Mesenchymal stem cell (in vitro differentiated cells and primary cell): ENCODE measurements at regions not wholly inside any gene's neighbourhood (a gene's known extent, or its start where the extent isn't known, plus 50 kb on each side); places are given as distances from the start of the nearest gene placed in this dataset.

Source experiments
- DNase-seq: peaks from one replicate; pipeline ENCODE4 v3.0.0-alpha.2; 2013
- H2AFZ ChIP-seq: one replicate; pipeline ENCODE4 v1.6.1; 2013; ENCODE audit warnings: low read depth, mild to moderate bottlenecking, control low read depth, inconsistent platforms, low read length, moderate library complexity
- H2AK5ac ChIP-seq: 2 replicates; pipeline ENCODE4 v1.6.1; 2013; ENCODE audit warnings: low read length, moderate library complexity, mild to moderate bottlenecking, inconsistent platforms; ENCODE audit not compliant: severe bottlenecking
- H2BK120ac ChIP-seq: one replicate; pipeline ENCODE4 v1.6.1; 2013; ENCODE audit warnings: low read depth, mild to moderate bottlenecking, inconsistent platforms, low read length, moderate library complexity
- H2BK12ac ChIP-seq, 2 experiments: one replicate each; pipeline ENCODE4 v1.6.1; 2013; ENCODE audit warnings: inconsistent platforms in 2 of 2, low read length in 2 of 2, mild to moderate bottlenecking in 2 of 2, moderate library complexity in 2 of 2, control low read depth in 1 of 2
- H2BK15ac ChIP-seq: one replicate; pipeline ENCODE4 v1.6.1; 2013; ENCODE audit warnings: mild to moderate bottlenecking, low read depth, inconsistent platforms; ENCODE audit not compliant: poor library complexity, severe bottlenecking
- H2BK5ac ChIP-seq: 2 replicates; pipeline ENCODE4 v1.6.1; 2013; ENCODE audit warnings: low read depth, mild to moderate bottlenecking, low read length, control low read depth, inconsistent platforms; ENCODE audit not compliant: poor library complexity, severe bottlenecking
- H3K14ac ChIP-seq, 2 experiments: one replicate each; pipeline ENCODE4 v1.6.1; 2013; ENCODE audit warnings: inconsistent platforms in 2 of 2, low read length in 2 of 2, control low read depth in 1 of 2, mild to moderate bottlenecking in 1 of 2, moderate library complexity in 1 of 2
- H3K18ac ChIP-seq, 2 experiments: one replicate each; pipeline ENCODE4 v1.6.1; 2013; ENCODE audit warnings: inconsistent platforms in 2 of 2, low read length in 2 of 2, control low read depth in 1 of 2, low read depth in 1 of 2, mild to moderate bottlenecking in 1 of 2
- H3K23ac ChIP-seq, 2 experiments: one replicate each; pipeline ENCODE4 v1.6.1; 2013; ENCODE audit warnings: inconsistent platforms in 2 of 2, low read length in 2 of 2, mild to moderate bottlenecking in 2 of 2, moderate library complexity in 2 of 2, control low read depth in 1 of 2
- H3K27ac ChIP-seq: 2 replicates; pipeline ENCODE4 v1.5.1; 2013; ENCODE audit warnings: mild to moderate bottlenecking, moderate library complexity, low read length, control low read depth, inconsistent platforms; ENCODE audit not compliant: poor library complexity, severe bottlenecking
- H3K27me3 ChIP-seq, 2 experiments: 2 replicates each; pipeline versions ENCODE4 v1.6.1 to v1.7.0; 2013; ENCODE audit warnings: low read length in 2 of 2, mild to moderate bottlenecking in 2 of 2, moderate library complexity in 2 of 2, control low read depth in 1 of 2, inconsistent platforms in 1 of 2; ENCODE audit not compliant: control insufficient read depth in 1 of 2, insufficient read depth in 1 of 2
- H3K36me3 ChIP-seq, 2 experiments: 2 replicates each; pipeline versions ENCODE4 v1.6.1 to v1.7.0; 2013; ENCODE audit warnings: low read length in 2 of 2, control low read depth in 1 of 2, inconsistent platforms in 1 of 2, low read depth in 1 of 2, mild to moderate bottlenecking in 1 of 2; ENCODE audit not compliant: insufficient read depth in 2 of 2, control insufficient read depth in 1 of 2
- H3K4ac ChIP-seq, 2 experiments: one replicate each; pipeline ENCODE4 v1.6.1; 2013; ENCODE audit warnings: inconsistent platforms in 2 of 2, low read length in 2 of 2, mild to moderate bottlenecking in 2 of 2, moderate library complexity in 2 of 2, control low read depth in 1 of 2, low read depth in 1 of 2
- H3K4me1 ChIP-seq: 2 replicates; pipeline ENCODE4 v1.6.1; 2013; ENCODE audit warnings: low read depth, low read length, control low read depth; ENCODE audit not compliant: control insufficient read depth, insufficient read depth
- H3K4me2 ChIP-seq: 2 replicates; pipeline ENCODE4 v1.6.1; 2013; ENCODE audit warnings: low read length, mild to moderate bottlenecking, inconsistent platforms; ENCODE audit not compliant: poor library complexity, severe bottlenecking
- H3K4me3 ChIP-seq, 2 experiments: 2 replicates each; pipeline versions ENCODE4 v1.5.1 to v1.7.0; 2013; ENCODE audit warnings: low read length in 2 of 2, mild to moderate bottlenecking in 2 of 2, control low read depth in 1 of 2, low read depth in 1 of 2; ENCODE audit not compliant: insufficient read depth in 1 of 2
- H3K79me1 ChIP-seq: replicated peaks from 2 replicates; pipeline ENCODE4 v1.6.1; 2013; ENCODE audit warnings: mild to moderate bottlenecking, control low read depth, low read length, inconsistent platforms; ENCODE audit not compliant: poor library complexity, severe bottlenecking
- H3K9ac ChIP-seq: 2 replicates; pipeline ENCODE4 v1.7.0; 2013; ENCODE audit warnings: mild to moderate bottlenecking, low read length, moderate library complexity
- H3K9me3 ChIP-seq: 2 replicates; pipeline ENCODE4 v1.7.0; 2013; ENCODE audit warnings: mild to moderate bottlenecking, low read length; ENCODE audit not compliant: control insufficient read depth
- H4K8ac ChIP-seq: one replicate; pipeline ENCODE4 v1.6.1; 2013; ENCODE audit warnings: inconsistent platforms, mild to moderate bottlenecking, low read length, moderate library complexity
- H4K91ac ChIP-seq: one replicate; pipeline ENCODE4 v1.6.1; 2013; ENCODE audit warnings: mild to moderate bottlenecking, low read length, inconsistent platforms
- WGBS: methylation state at CpG from one replicate; pipeline ENCODE4 v1.1.7; 2013; ENCODE audit warnings: mixed read lengths; 5-methylcytosine and 5-hydroxymethylcytosine counted together

DNA sequence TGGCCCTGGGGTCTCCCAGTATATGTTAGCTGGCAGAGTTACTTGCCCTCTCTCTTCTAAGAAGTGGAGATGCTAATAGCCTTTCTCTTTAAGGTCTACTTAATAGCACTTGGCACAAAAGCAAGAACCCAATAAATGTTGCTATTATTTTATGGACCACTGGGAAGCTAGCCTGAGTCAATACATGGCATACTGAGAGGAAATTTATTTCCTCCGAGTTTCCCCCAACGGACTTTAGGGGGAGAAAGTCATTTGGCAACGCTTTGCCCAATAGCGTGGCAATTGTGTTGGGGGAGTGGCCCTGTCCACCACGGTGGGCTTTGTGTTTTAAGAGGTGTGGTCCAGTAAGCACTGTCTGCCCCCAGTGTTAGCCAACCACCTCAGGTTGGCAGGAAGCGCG lies 87.4 kb upstream of the SMNDC1 start:
- 92% methylated on average over 7 of the region's 7 CpGs for WGBS
- Histone ChIP-seq H3K4me1 (peaks cover 10% of the 10 kb centered on the region), H3K4me2 (no peak overlapping the region), H2BK120ac (no peak overlapping the region), H3K36me3 (no peaks in the 10 kb centered on the region), H2BK5ac (no peak overlapping the region), H3K4ac (peak overlapping the region in 1 of 2 experiments; percentile 59), H3K79me1 (no peaks in the 10 kb centered on the region), H3K27ac (no peak overlapping the region), H3K9me3 (no peaks in the 10 kb centered on the region), H4K8ac (peak overlapping the region; percentile 78), H2AK5ac (peak overlapping the region; percentile 46), H2BK15ac (peak overlapping the region; percentile 93), H3K14ac (peak overlapping the region in 1 of 2 experiments; percentile 69), H3K9ac (peak overlapping the region; percentile 74), H3K23ac (no peak overlapping the region), H3K18ac (peak overlapping the region in 1 of 2 experiments; percentile 84), H2BK12ac (peak overlapping the region; percentile 84 to 93), H3K4me3 (no peak overlapping the region), H3K27me3 (no peaks in the 10 kb centered on the region), H2AFZ (no peak overlapping the region), H4K91ac (peak overlapping the region; percentile 87)
- DNase-seq, result no peak

DNA sequence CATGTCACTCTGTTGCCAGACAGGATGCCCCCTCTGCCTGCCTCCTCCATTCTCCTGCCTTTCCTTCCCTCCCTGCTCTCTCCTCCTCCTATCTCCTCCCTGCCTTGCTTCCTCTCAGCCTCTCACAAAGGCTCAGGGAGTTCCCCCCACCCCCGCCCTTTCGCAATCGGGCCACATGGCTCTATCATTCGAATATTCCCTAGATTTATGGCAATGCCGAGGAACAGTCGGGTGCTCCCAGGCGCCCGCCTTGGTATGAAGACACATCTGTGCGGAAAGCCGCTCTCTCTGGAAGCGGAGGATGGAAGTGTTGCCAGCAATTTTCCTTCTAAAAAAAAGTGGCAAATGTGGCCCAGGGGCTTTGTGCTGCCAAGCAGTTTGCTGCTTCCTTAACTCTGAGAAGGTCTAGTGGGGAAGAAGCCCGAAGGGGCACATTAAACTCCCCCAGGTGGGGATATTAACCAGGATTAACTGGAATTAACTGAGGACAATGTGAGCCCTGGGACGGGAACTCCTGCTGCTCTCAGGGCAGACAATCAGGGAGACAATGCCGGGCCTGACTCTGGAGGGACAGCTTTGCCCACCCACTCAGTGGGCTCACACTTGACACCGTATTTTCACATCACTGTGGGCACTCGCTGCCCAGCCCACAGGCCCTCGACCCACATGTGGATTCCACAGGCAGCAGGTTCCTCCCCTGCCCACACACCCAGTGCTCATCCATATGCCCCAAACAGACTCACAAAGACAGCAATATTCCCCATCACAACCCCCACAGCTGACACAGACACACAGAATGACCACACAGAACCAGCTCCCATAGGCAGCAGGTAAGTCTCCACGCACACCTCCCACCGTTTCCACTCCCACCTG lies 88.4 kb upstream of the SMNDC1 start:
- Histone ChIP-seq H3K4me3 (peak overlapping the region in 1 of 2 experiments; percentile 46), H3K79me1 (no peaks in the 10 kb centered on the region)

DNA sequence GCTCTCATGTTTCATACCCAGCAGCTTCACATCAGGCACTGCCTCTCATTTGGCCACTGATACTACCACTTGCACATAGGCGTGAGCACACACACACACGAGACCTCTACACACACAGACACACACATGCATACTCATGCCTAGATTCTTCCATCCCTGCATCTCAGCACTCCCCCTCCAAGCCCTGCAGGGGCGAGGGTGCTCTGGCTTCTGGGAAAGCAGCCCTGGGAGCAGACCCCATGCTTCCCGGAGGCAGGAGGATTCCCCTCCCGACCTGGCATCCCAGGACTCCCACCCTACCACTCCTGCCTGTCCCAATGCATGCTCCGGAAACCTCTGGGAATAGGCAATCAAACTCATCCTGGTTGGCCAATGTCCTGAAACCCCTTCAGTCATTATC lies 89.1 kb upstream of the SMNDC1 start:
- Histone ChIP-seq H3K23ac (no peak overlapping the region), H2BK120ac (no peak overlapping the region), H3K79me1 (no peaks in the 10 kb centered on the region), H3K4me2 (no peak overlapping the region), H3K36me3 (no peaks in the 10 kb centered on the region), H2BK5ac (no peak overlapping the region), H2AFZ (no peak overlapping the region), H4K91ac (peak overlapping the region; percentile 30), H2AK5ac (no peak overlapping the region), H3K9ac (no peak overlapping the region), H3K27me3 (no peaks in the 10 kb centered on the region), H3K27ac (no peak overlapping the region), H3K4me1 (peaks cover 17% of the 10 kb centered on the region), H3K4ac (no peak overlapping the region), H2BK12ac (peak overlapping the region; percentile 41 to 91), H4K8ac (no peak overlapping the region), H3K18ac (peak overlapping the region; percentile 34 to 84), H3K4me3 (no peak overlapping the region), H3K9me3 (no peaks in the 10 kb centered on the region), H2BK15ac (no peak overlapping the region), H3K14ac (no peak overlapping the region)
- 82% methylated on average over 6 of the region's 6 CpGs for WGBS
- no peak for DNase-seq

More for the DNA sequence above, 88.4 kb upstream of the SMNDC1 start:
- Histone ChIP-seq H2BK5ac (no peak overlapping the region), H3K9me3 (no peaks in the 10 kb centered on the region), H3K36me3 (no peaks in the 10 kb centered on the region), H2AFZ (no peak overlapping the region), H3K27me3 (no peaks in the 10 kb centered on the region), H4K91ac (peak overlapping the region; percentile 87), H4K8ac (peak overlapping the region; percentile 78), H3K18ac (peak overlapping the region; percentile 84 to 87), H3K23ac (peak overlapping the region in 1 of 2 experiments; percentile 16), H3K4ac (peak overlapping the region in 1 of 2 experiments; percentile 59), H3K4me1 (peaks cover 10% of the 10 kb centered on the region), H2BK15ac (peak overlapping the region; percentile 93), H2AK5ac (no peak overlapping the region), H3K14ac (peak overlapping the region in 1 of 2 experiments; percentile 62), H2BK120ac (peak overlapping the region; percentile 74), H3K9ac (peak overlapping the region; percentile 74), H3K4me2 (no peak overlapping the region), H3K27ac (no peak overlapping the region), H2BK12ac (peak overlapping the region; percentile 84 to 91)
- peak; percentile 79 for DNase-seq
- 63% methylated on average over 19 of the region's 19 CpGs for whole genome bisulfite sequencing

- Histone ChIP-seq H2BK12ac (no peak overlapping the region), H2AK5ac (no peak overlapping the region), H3K9ac (no peak overlapping the region), H3K4ac (no peak overlapping the region), H2BK15ac (peak overlapping the region; percentile 38), H3K36me3 (no peaks in the 10 kb centered on the region), H3K27me3 (no peaks in the 10 kb centered on the region), H3K14ac (no peak overlapping the region), H3K27ac (no peak overlapping the region), H2BK5ac (no peak overlapping the region), H2AFZ (no peak overlapping the region), H3K9me3 (no peaks in the 10 kb centered on the region), H3K4me3 (no peak overlapping the region), H3K79me1 (no peaks in the 10 kb centered on the region), H3K4me2 (no peak overlapping the region), H4K8ac (no peak overlapping the region), H4K91ac (no peak overlapping the region), H2BK120ac (no peak overlapping the region), H3K18ac (no peak overlapping the region), H3K23ac (no peak overlapping the region), H3K4me1 (peaks cover 19% of the 10 kb centered on the region)
- WGBS, result 90% methylated on average over 8 of the region's 8 CpGs
- DNase-seq, result no peak
These were observed 89.6 kb upstream of the SMNDC1 start for GRCh38 chr10:110394296-110394695.
